Aorta (tissue), 5 donors: ENCODE measurements at regions not wholly inside any gene's neighbourhood (a gene's known extent, or its start where the extent isn't known, plus 50 kb on each side); places are given as distances from the start of the nearest gene placed in this dataset.
"Not testable (repeated sequence)": the region's sequence is repeated elsewhere in the genome, so short reads cannot be mapped to it uniquely, and the experiment has no call there.

Source experiments
- ATAC-seq: fragments of 200-7000 bp; cut with Tn5 transposase; one replicate; pipeline ENCODE4 v1.9.1; 2022; ENCODE audit warnings: moderate library complexity; ENCODE audit not compliant: low FRiP score
- DNase-seq, 2 donors: peaks; one replicate each; pipeline ENCODE4 v3.0.0-alpha.2; 2020
- H3K27ac ChIP-seq, 2 donors: one replicate each; pipeline ENCODE4 v1.5.1; 2013; ENCODE audit warnings: low read length in 2 of 2, mild to moderate bottlenecking in 2 of 2, moderate library complexity in 2 of 2, control low read depth in 1 of 2, inconsistent platforms in 1 of 2, low read depth in 1 of 2
- H3K27me3 ChIP-seq, 2 donors: one replicate each; pipeline ENCODE4 v1.6.1; 2013; ENCODE audit warnings: control low read depth in 1 of 2, low read length in 1 of 2, mild to moderate bottlenecking in 1 of 2, moderate library complexity in 1 of 2; ENCODE audit not compliant: insufficient read depth in 2 of 2, control insufficient read depth in 1 of 2
- H3K36me3 ChIP-seq, 2 donors: one replicate each; pipeline ENCODE4 v1.6.1; 2013; ENCODE audit warnings: control low read depth in 1 of 2, low read length in 1 of 2, mild to moderate bottlenecking in 1 of 2; ENCODE audit not compliant: insufficient read depth in 2 of 2, control insufficient read depth in 1 of 2
- H3K4me1 ChIP-seq, 2 donors: one replicate each; pipeline ENCODE4 v1.6.1; 2013; ENCODE audit warnings: low read length in 2 of 2, control low read depth in 1 of 2, mild to moderate bottlenecking in 1 of 2, moderate library complexity in 1 of 2; ENCODE audit not compliant: insufficient read depth in 2 of 2, control insufficient read depth in 1 of 2
- H3K4me3 ChIP-seq, 2 donors: one replicate each; pipeline ENCODE4 v1.5.1; 2013; ENCODE audit warnings: low read length in 2 of 2, control low read depth in 1 of 2, mild to moderate bottlenecking in 1 of 2
- H3K9me3 ChIP-seq: one replicate; pipeline ENCODE4 v1.6.1; 2013; ENCODE audit warnings: mild to moderate bottlenecking, low read length; ENCODE audit not compliant: control insufficient read depth
- WGBS, 2 donors: extraction: QIAGEN DNeasy Blood & Tissue Kit; methylation state at CpG; one replicate each; pipeline ENCODE4 v1.1.7; 2013; 5-methylcytosine and 5-hydroxymethylcytosine counted together
- intact Hi-C, 2 donors: fragments of 100-400 bp; cut with DNase I; formaldehyde crosslinking; loops; one replicate each; pipeline versions ENCODE4 v1.14.2 to v1.15.0; 2022
- donor health status: healthy with polysubstance abuse.
- donor health status: Bipolar disorder and iron deficiency.
- donor health status: DM: no; HTN: no; CAD: no.
- donor health status: DM: no; HTN: no; CAD: no.
- donor health status: DM: yes; HTN: yes; CAD: no.

GRCh38 chr2:183898641-183899040, 699.7 kb upstream of the ZNF804A start:
- no peaks in the 10 kb centered on the region for H3K36me3 ChIP-seq
- no peaks in the 10 kb centered on the region for H3K4me1 ChIP-seq
- H3K27me3 ChIP-seq, result no peaks in the 10 kb centered on the region
- H3K9me3 ChIP-seq, result no peaks in the 10 kb centered on the region
- no peak overlapping the region for H3K27ac ChIP-seq
- no peak for ATAC-seq
- DNase-seq, result no peak
- WGBS, 2 donors, result 77 to 88% methylated on average over 1 of the region's 1 CpG
- H3K4me3 ChIP-seq, result no peak overlapping the region
- intact Hi-C loops, result no loop called here

DNA sequence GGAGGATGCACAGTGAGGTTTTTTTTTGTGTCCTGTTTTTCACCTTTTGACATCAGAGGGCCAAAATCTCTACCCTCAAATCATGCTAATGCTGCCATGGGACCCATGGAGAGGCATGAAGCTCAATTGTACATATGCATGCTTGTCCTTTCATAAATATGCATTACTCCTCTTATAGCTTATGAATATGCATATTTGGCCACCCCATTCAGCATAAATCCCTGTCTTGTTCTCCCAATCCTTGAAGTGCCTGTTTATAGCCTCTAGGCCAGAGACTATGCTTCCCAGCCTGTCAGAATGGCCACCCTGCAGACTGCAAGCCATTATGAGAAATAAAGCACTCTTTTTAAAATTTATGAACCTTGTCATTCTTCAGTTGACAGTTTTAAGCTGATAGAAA, 696.4 kb upstream of the ZNF804A start:
- no peaks in the 10 kb centered on the region for H3K9me3 ChIP-seq
- ATAC-seq (no peak), DNase-seq (no peak)

DNA sequence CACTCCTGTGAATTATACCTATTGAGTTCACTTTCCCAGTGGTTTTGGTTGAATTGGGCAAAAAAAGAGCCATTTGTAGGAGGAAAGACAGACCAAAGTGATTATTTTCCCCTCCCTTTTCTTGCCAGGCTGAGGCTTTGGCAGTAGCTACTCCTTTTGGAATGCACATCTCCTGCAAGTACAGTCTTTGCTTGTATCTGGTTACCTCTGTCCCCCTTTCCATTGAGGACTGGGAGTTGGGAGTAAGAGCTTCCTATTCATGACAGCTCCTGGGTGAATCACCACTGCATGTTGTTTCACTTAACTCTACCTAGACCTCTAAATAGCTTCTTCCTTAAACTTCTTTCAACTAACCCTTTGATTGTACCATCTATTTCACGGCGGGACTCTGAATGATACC, 695.3 kb upstream of the ZNF804A start:
- Histone ChIP-seq H3K9me3 (no peaks in the 10 kb centered on the region), H3K4me1 (no peaks in the 10 kb centered on the region), H3K4me3 (no peak overlapping the region), H3K36me3 (no peaks in the 10 kb centered on the region), H3K27ac (no peak overlapping the region), H3K27me3 (no peaks in the 10 kb centered on the region)
- no peak for ATAC-seq
- no peak for DNase-seq
- intact Hi-C loops, result no loop called here
- 95 to 98% methylated on average over 2 of the region's 2 CpGs for WGBS, 2 donors

More for the DNA sequence above, 696.4 kb upstream of the ZNF804A start:
- Histone ChIP-seq H3K36me3 (no peaks in the 10 kb centered on the region), H3K27me3 (no peaks in the 10 kb centered on the region), H3K27ac (no peak overlapping the region), H3K4me3 (no peak overlapping the region), H3K4me1 (no peaks in the 10 kb centered on the region)
- intact Hi-C loops, result no loop called here

- DNase-seq, intact Hi-C loops, H3K27me3 ChIP-seq, H3K27ac ChIP-seq, H3K4me1 ChIP-seq, ATAC-seq, H3K36me3 ChIP-seq, H3K9me3 ChIP-seq, H3K4me3 ChIP-seq: not testable (repeated sequence)
- 59 to 84% methylated on average over 3 of the region's 3 CpGs for WGBS, 2 donors
Observed at GRCh38 chr2:183916041-183916440, 682.3 kb upstream of the ZNF804A start.

GRCh38 chr2:183919167-183919566, 679.2 kb upstream of the ZNF804A start:
- Histone ChIP-seq H3K9me3 (peaks cover 1% of the 10 kb centered on the region), H3K4me1 (no peaks in the 10 kb centered on the region), H3K27me3 (no peaks in the 10 kb centered on the region), H3K36me3 (no peaks in the 10 kb centered on the region), H3K27ac (no peak overlapping the region), H3K4me3 (no peak overlapping the region)
- intact Hi-C loops, result no loop called here
- ATAC-seq, result no peak
- 44 to 59% methylated on average over 1 of the region's 1 CpG for WGBS, 2 donors
- no peak for DNase-seq

DNA sequence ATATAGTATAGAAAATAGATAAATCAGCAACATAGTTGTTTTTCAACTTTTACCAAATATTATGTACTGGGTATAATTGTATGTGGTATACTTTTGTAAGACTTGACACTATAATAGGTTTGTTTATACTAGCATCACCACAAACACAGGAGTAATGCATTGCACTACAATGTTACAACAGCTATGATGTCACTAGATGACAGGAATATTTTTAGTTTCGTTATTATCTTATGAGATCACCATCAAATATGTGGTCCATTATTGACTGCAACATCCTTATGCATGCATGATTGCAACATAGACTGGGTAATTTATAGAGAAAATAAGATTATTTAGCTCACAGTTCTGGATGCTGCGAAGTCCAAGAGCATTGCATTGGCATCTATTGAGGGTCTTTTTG, 678.4 kb upstream of the ZNF804A start:
- Histone ChIP-seq H3K4me3 (no peak overlapping the region), H3K27me3 (no peaks in the 10 kb centered on the region), H3K4me1 (no peaks in the 10 kb centered on the region), H3K36me3 (no peaks in the 10 kb centered on the region), H3K27ac (no peak overlapping the region), H3K9me3 (peaks cover 1% of the 10 kb centered on the region)
- intact Hi-C loops, result no loop called here
- ATAC-seq, result no peak
- DNase-seq, result no peak
- 84 to 87% methylated on average over 2 of the region's 2 CpGs for WGBS, 2 donors

DNA sequence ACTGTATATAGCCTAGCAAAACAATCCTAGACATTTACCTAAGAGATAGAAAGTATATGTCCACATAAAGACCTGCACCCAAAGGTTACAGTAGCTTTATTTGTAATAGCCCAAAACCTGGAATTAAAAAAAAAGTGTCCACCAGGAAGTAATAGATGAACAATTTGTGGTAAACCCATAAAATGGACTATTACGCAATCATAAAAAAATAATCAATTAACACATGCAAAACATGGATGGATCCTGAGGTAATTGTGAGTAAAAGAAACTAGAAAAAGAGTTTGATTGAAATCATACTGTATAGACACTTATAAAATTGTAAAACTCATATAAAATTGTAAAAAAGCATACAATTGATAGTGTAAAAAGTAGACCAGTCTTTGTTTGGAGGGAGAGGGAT, 673.0 kb upstream of the ZNF804A start:
- Histone ChIP-seq H3K9me3 (peaks cover 1% of the 10 kb centered on the region), H3K36me3 (no peaks in the 10 kb centered on the region), H3K4me3 (no peak overlapping the region), H3K27ac (no peak overlapping the region), H3K27me3 (no peaks in the 10 kb centered on the region), H3K4me1 (no peaks in the 10 kb centered on the region)
- 95 to 96% methylated on average over 1 of the region's 1 CpG for WGBS, 2 donors
- no peak for ATAC-seq
- no peak for DNase-seq
- intact Hi-C loops, result no loop called here

GRCh38 chr2:183926433-183926832, 671.9 kb upstream of the ZNF804A start:
- Histone ChIP-seq H3K27ac (no peak overlapping the region), H3K9me3 (peaks cover 1% of the 10 kb centered on the region), H3K4me3 (no peak overlapping the region), H3K27me3 (no peaks in the 10 kb centered on the region), H3K36me3 (no peaks in the 10 kb centered on the region), H3K4me1 (no peaks in the 10 kb centered on the region)
- ATAC-seq (no peak), DNase-seq (no peak)
- intact Hi-C loops, result no loop called here
- WGBS, 2 donors, result 58 to 70% methylated on average over 1 of the region's 1 CpG

DNA sequence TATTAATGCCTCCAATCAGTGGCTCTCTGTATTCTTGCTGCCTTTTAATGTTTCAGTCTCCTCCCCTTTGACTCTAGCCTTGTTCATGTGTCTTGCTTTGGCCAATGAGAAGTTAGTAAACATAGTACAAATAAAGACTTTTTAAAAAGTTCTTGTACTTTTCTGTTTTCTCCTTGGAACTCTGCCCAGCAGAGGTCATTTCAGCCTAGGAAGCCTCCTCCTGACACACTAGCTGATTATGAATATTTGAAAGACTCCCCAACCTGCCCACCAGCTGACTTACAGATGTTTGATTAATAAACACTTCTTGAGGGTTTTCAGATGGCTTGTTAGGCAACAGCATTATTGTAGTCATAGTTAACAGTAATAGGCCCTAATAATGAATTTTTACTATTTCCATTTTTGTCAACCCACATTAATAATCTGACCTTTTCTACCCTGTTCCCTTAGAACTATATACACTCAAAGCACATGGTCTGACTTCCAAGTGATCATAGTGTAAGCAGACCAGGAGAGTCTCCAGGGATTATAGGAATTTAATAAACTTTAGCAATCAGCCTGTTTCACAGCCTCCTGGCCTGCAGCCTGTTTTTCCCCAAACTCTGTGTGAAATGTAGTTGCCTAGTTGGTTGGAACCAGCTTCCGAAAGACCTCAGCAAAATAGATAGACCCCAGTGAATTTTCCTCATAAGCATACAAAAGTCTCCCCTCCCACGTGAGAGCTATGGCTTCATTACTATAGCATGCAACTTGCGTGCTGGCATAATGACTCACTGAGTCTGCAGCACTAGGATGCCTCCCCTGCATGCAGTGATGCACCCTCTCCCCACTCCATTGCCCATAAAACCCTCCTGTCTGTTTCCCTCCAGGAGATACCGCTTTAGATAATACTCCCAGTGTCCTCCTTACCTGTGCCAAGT, 670.7 kb upstream of the ZNF804A start:
- Histone ChIP-seq H3K27ac (no peak overlapping the region), H3K36me3 (no peaks in the 10 kb centered on the region), H3K4me3 (no peak overlapping the region), H3K27me3 (no peaks in the 10 kb centered on the region), H3K9me3 (peaks cover 1% of the 10 kb centered on the region), H3K4me1 (no peaks in the 10 kb centered on the region)
- intact Hi-C loops, result no loop called here
- 61 to 66% methylated on average over 4 of the region's 4 CpGs for WGBS, 2 donors
- no peak for DNase-seq
- no peak for ATAC-seq
